ENCODE measurements at regions not wholly inside any gene's neighbourhood (a gene's known extent, or its start where the extent isn't known, plus 50 kb on each side); places are given as distances from the start of the nearest gene placed in this dataset.

GRCh38 chr3:75341324-75342067 lies 322.6 kb upstream of the FRG2C start:
- CTCF ChIA-PET: no interaction called here
- no peak for DNase-seq
- TF ChIP-seq MEF2A (IDR thresholded peaks at IDR 0.05; ENCODE audit: borderline replicate concordance, low read depth) (no peak), TEAD4 (IDR thresholded peaks at IDR 0.05; ENCODE audit: borderline replicate concordance, insufficient read depth) (no peak), RAD21 (IDR thresholded peaks at IDR 0.05; ENCODE audit: low read length) (no peak), TAF1 (IDR thresholded peaks at IDR 0.05; ENCODE audit: borderline replicate concordance, low read depth, low read length) (no peak), EP300 (IDR thresholded peaks at IDR 0.05; ENCODE audit: borderline replicate concordance in 1 of 2, low read depth in 1 of 2, low read length in 1 of 2) (no peak), GABPA (IDR thresholded peaks at IDR 0.05; ENCODE audit: low read depth) (no peak), SIN3A (IDR thresholded peaks at IDR 0.05; ENCODE audit: borderline replicate concordance, low read depth, low read length) (no peak), USF2 (IDR thresholded peaks at IDR 0.05; ENCODE audit: borderline replicate concordance, low read depth, low read length) (no peak), GATA2 (CRISPR knock-in tag; IDR thresholded peaks at IDR 0.05) (no peak), ELF1 (IDR thresholded peaks at IDR 0.05) (no peak), FOXM1 (IDR thresholded peaks at IDR 0.05; ENCODE audit: low read depth) (no peak), FOSL2 (IDR thresholded peaks at IDR 0.05; ENCODE audit: borderline replicate concordance, low read depth) (no peak), RFX5 (IDR thresholded peaks at IDR 0.05; ENCODE audit: low read length) (no peak), MXI1 (IDR thresholded peaks at IDR 0.05; ENCODE audit: low read depth, low read length) (no peak), SMC3 (IDR thresholded peaks at IDR 0.05; ENCODE audit: low read depth, low read length) (no peak), RCOR1 (IDR thresholded peaks at IDR 0.05; ENCODE audit: low read length) (no peak), TCF12 (IDR thresholded peaks at IDR 0.05) (no peak), EZH2phosphoT487 (IDR thresholded peaks at IDR 0.05; ENCODE audit: borderline replicate concordance, low read depth) (no peak), USF1 (IDR thresholded peaks at IDR 0.05; ENCODE audit: borderline replicate concordance, low read depth) (no peak)
- WGBS (ENCODE audit: low lambda C conversion rate): 43% methylated on average over 12 of the region's 12 CpGs
- Histone ChIP-seq H3K4me2 (no peak overlapping the region), H3F3A (replicated peaks; ENCODE audit: insufficient read depth) (no peaks in the 10 kb centered on the region), H3K9me3 (no peaks in the 10 kb centered on the region), H3K9ac (no peak overlapping the region), H3K4me1 (ENCODE audit: control insufficient read depth in 1 of 2, insufficient read depth in 2 of 2, low read depth in 1 of 2, low read length in 1 of 2) (no peaks in the 10 kb centered on the region; a peak in 1 of 4 replicates), H3K9me2 (no peaks in the 10 kb centered on the region), H3K27me3 (ENCODE audit: insufficient read depth) (no peaks in the 10 kb centered on the region), H3K79me2 (ENCODE audit: insufficient read depth) (no peaks in the 10 kb centered on the region), H2AFZ (ENCODE audit: low read depth) (no peak overlapping the region), H3K27ac (ENCODE audit: low read depth in 2 of 2, low read length in 1 of 2) (no peak overlapping the region), H4K20me1 (ENCODE audit: insufficient read depth) (no peaks in the 10 kb centered on the region), H3K36me3 (replicated peaks in 1 of 2; ENCODE audit: control insufficient read depth in 1 of 2, insufficient read depth in 2 of 2, low read length in 1 of 2) (no peaks in the 10 kb centered on the region), H3K4me3 (ENCODE audit: low read depth in 2 of 2, low read length in 1 of 2) (no peak overlapping the region)
- POLR2A ChIA-PET: no interaction called here
